ENCODE measurements at regions not wholly inside any gene's neighbourhood (a gene's known extent, or its start where the extent isn't known, plus 50 kb on each side); places are given as distances from the start of the nearest gene placed in this dataset.
A peak's percentile ranks its signal among the peaks of the same experiment; 100 is the strongest.

GRCh38 chr3:103127737-103128136, 692.9 kb downstream of the ZPLD1 start:
- H3K36me3 Mint-ChIP-seq (ENCODE audit: low read depth), result no peaks in the 10 kb centered on the region
- no peaks in the 10 kb centered on the region for H3K9me3 Mint-ChIP-seq
- no peaks in the 10 kb centered on the region for H3K4me1 Mint-ChIP-seq
- H3K27me3 Mint-ChIP-seq (ENCODE audit: low read depth), result no peaks in the 10 kb centered on the region
- TF ChIP-seq CTCF (IDR thresholded peaks at IDR 0.05; ENCODE audit: unreplicated experiment in 3 of 3), result no peak
- H3K4me3 Mint-ChIP-seq, result no peak overlapping the region
- H3K27ac Mint-ChIP-seq, result no peak overlapping the region

GRCh38 chr3:103134023-103134724, 699.4 kb downstream of the ZPLD1 start:
- no peaks in the 10 kb centered on the region for H3K27me3 Mint-ChIP-seq (ENCODE audit: low read depth)
- no peak overlapping the region for H3K4me3 Mint-ChIP-seq
- H3K4me1 Mint-ChIP-seq, result no peaks in the 10 kb centered on the region
- no peak for TF ChIP-seq CTCF (IDR thresholded peaks at IDR 0.05; ENCODE audit: unreplicated experiment in 3 of 3)
- H3K9me3 Mint-ChIP-seq, result no peaks in the 10 kb centered on the region
- H3K36me3 Mint-ChIP-seq (ENCODE audit: low read depth), result no peaks in the 10 kb centered on the region
- H3K27ac Mint-ChIP-seq, result no peak overlapping the region

GRCh38 chr3:103136621-103137020, 701.8 kb downstream of the ZPLD1 start:
- H3K27me3 Mint-ChIP-seq (ENCODE audit: low read depth), result no peaks in the 10 kb centered on the region
- TF ChIP-seq CTCF (IDR thresholded peaks at IDR 0.05; ENCODE audit: unreplicated experiment in 3 of 3), result no peak
- no peaks in the 10 kb centered on the region for H3K36me3 Mint-ChIP-seq (ENCODE audit: low read depth)

GRCh38 chr3:103137830-103138229, 703.0 kb downstream of the ZPLD1 start:
- no peak for TF ChIP-seq CTCF (IDR thresholded peaks at IDR 0.05; ENCODE audit: unreplicated experiment in 3 of 3)
- Mint-ChIP-seq H3K36me3 (ENCODE audit: low read depth) (no peaks in the 10 kb centered on the region), H3K27ac (no peak overlapping the region), H3K9me3 (no peaks in the 10 kb centered on the region), H3K4me1 (peaks cover 4% of the 10 kb centered on the region), H3K27me3 (ENCODE audit: low read depth) (no peaks in the 10 kb centered on the region), H3K4me3 (no peak overlapping the region)

More at GRCh38 chr3:103136621-103137020, 701.8 kb downstream of the ZPLD1 start:
- H3K4me3 Mint-ChIP-seq, result no peak overlapping the region
- no peaks in the 10 kb centered on the region for H3K4me1 Mint-ChIP-seq
- no peaks in the 10 kb centered on the region for H3K9me3 Mint-ChIP-seq
- peak overlapping the region in 1 of 3 experiments; percentile 10 for H3K27ac Mint-ChIP-seq

- H3K27ac Mint-ChIP-seq, result no peak overlapping the region
- no peaks in the 10 kb centered on the region for H3K27me3 Mint-ChIP-seq (ENCODE audit: low read depth)
- no peaks in the 10 kb centered on the region for H3K9me3 Mint-ChIP-seq
- H3K4me3 Mint-ChIP-seq, result no peak overlapping the region
- no peak for TF ChIP-seq CTCF (IDR thresholded peaks at IDR 0.05; ENCODE audit: unreplicated experiment in 3 of 3)
- H3K4me1 Mint-ChIP-seq, result peaks cover 5% of the 10 kb centered on the region
- H3K36me3 Mint-ChIP-seq (ENCODE audit: low read depth), result no peaks in the 10 kb centered on the region
Measured at GRCh38 chr3:103158183-103158582, 723.4 kb downstream of the ZPLD1 start.

- Mint-ChIP-seq H3K27me3 (ENCODE audit: low read depth) (no peaks in the 10 kb centered on the region), H3K4me1 (no peaks in the 10 kb centered on the region)
Measured at GRCh38 chr3:103166890-103167289, 732.1 kb downstream of the ZPLD1 start.

More at GRCh38 chr3:103166890-103167289, 732.1 kb downstream of the ZPLD1 start:
- no peaks in the 10 kb centered on the region for H3K36me3 Mint-ChIP-seq (ENCODE audit: low read depth)
- H3K4me3 Mint-ChIP-seq, result no peak overlapping the region
- TF ChIP-seq CTCF (IDR thresholded peaks at IDR 0.05; ENCODE audit: unreplicated experiment in 3 of 3), result no peak
- no peaks in the 10 kb centered on the region for H3K9me3 Mint-ChIP-seq
- no peak overlapping the region for H3K27ac Mint-ChIP-seq
